ENCODE measurements at regions not wholly inside any gene's neighbourhood (a gene's known extent, or its start where the extent isn't known, plus 50 kb on each side); places are given as distances from the start of the nearest gene placed in this dataset.

DNA sequence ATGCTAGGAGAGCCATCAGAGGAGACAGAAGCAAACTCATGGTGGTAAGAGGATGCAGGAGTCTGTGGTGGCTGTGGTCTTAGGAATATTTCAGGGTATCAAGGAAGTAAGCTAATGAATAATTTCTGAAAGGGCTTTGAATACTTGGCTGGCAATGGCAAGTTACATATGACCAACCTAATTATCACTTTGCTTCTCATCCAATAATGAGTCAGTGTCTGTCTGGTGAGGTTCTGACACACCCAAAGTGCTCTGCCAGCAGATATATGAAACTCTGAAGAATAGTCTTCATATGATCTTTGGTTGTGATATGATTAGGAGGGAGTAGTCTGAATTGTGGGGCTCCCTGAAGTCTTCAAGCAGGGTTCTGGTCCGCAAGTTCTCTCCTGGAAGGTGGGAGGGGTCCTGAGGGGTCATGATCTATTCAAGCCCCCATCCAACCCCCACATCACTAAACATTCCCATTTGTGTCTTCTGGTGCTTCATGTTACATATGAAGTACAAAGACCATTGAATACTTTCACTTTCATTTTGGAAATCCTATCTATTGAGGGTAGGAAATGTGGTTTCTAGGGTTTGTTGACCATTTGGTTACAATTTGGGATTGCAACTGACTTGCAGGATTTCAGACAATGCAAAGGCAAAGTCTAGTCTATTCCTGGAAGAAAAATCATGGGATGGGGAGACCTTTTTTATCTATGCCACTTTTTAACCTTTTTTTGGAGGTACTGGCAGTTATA lies 199.9 kb upstream of the CDKN2B start:
- TF ChIP-seq, protein P1, sequence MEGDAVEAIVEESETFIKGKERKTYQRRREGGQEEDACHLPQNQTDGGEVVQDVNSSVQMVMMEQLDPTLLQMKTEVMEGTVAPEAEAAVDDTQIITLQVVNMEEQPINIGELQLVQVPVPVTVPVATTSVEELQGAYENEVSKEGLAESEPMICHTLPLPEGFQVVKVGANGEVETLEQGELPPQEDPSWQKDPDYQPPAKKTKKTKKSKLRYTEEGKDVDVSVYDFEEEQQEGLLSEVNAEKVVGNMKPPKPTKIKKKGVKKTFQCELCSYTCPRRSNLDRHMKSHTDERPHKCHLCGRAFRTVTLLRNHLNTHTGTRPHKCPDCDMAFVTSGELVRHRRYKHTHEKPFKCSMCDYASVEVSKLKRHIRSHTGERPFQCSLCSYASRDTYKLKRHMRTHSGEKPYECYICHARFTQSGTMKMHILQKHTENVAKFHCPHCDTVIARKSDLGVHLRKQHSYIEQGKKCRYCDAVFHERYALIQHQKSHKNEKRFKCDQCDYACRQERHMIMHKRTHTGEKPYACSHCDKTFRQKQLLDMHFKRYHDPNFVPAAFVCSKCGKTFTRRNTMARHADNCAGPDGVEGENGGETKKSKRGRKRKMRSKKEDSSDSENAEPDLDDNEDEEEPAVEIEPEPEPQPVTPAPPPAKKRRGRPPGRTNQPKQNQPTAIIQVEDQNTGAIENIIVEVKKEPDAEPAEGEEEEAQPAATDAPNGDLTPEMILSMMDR (conservative IDR thresholded peaks at IDR 0.05 in 1 of 2, IDR thresholded peaks at IDR 0.05 in 1 of 2; ENCODE audit: extremely low read depth in 1 of 2, insufficient read depth in 1 of 2, low read depth in 1 of 2, low read length in 2 of 2) = no peak
- TF ChIP-seq EZH2 (IDR thresholded peaks at IDR 0.05; ENCODE audit: borderline replicate concordance, low read length) = no peak
